H1 (cell line): ENCODE measurements at regions not wholly inside any gene's neighbourhood (a gene's known extent, or its start where the extent isn't known, plus 50 kb on each side); places are given as distances from the start of the nearest gene placed in this dataset.

Source experiments
- BCL11A ChIP-seq, 2 experiments: IDR thresholded peaks; one replicate each; pipeline ENCODE4 v1.6.1; 2011; ENCODE audit warnings: low read depth in 2 of 2, low read length in 2 of 2, mild to moderate bottlenecking in 2 of 2
- CHD2 ChIP-seq: IDR thresholded peaks from 2 replicates; pipeline ENCODE4 v1.6.1; 2012; ENCODE audit warnings: low read length, improper control_type of control experiment
- GABPA ChIP-seq: IDR thresholded peaks from 2 replicates; pipeline ENCODE4 v1.6.1; 2011; ENCODE audit warnings: mild to moderate bottlenecking, low read length, moderate library complexity, borderline replicate concordance; ENCODE audit not compliant: insufficient read depth
- GTF2F1 ChIP-seq: IDR thresholded peaks from 2 replicates; pipeline ENCODE4 v1.6.1; 2012; ENCODE audit warnings: low read depth, low read length, improper control_type of control experiment, borderline replicate concordance
- RFX5 ChIP-seq: IDR thresholded peaks from 2 replicates; pipeline ENCODE4 v1.6.1; 2011; ENCODE audit warnings: low read depth, low read length, improper control_type of control experiment, borderline replicate concordance
- RXRA ChIP-seq: IDR thresholded peaks from 2 replicates; pipeline ENCODE4 v1.6.1; 2011; ENCODE audit warnings: low read depth, mild to moderate bottlenecking, low read length, moderate library complexity; ENCODE audit not compliant: insufficient read depth
- SP2 ChIP-seq: IDR thresholded peaks from 2 replicates; pipeline ENCODE4 v1.6.1; 2012; ENCODE audit warnings: mild to moderate bottlenecking, low read length, inconsistent platforms
- TEAD4 ChIP-seq: IDR thresholded peaks from 2 replicates; pipeline ENCODE4 v1.6.1; 2012; ENCODE audit warnings: low read depth, low read length, inconsistent platforms, mixed read lengths
- TF ChIP-seq, protein P1 (sequence below): IDR thresholded peaks from 2 replicates; pipeline ENCODE4 v1.6.1; 2012; ENCODE audit warnings: inconsistent platforms

GRCh38 chr2:67879586-67880290, 183.1 kb downstream of the C1D start (continued):
- no peak for TF ChIP-seq RFX5
- TF ChIP-seq BCL11A (IDR thresholded peaks at IDR 0.05; ENCODE audit: low read depth in 2 of 2, low read length in 2 of 2): no peak
- TF ChIP-seq CHD2: no peak
- TF ChIP-seq GTF2F1: no peak
- no peak for TF ChIP-seq RXRA
- TF ChIP-seq, protein P1, sequence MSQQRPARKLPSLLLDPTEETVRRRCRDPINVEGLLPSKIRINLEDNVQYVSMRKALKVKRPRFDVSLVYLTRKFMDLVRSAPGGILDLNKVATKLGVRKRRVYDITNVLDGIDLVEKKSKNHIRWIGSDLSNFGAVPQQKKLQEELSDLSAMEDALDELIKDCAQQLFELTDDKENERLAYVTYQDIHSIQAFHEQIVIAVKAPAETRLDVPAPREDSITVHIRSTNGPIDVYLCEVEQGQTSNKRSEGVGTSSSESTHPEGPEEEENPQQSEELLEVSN: no peak
- no peak for TF ChIP-seq GABPA
- TF ChIP-seq SP2: no peak
- TF ChIP-seq TEAD4: no peak
- TF ChIP-seq, all 59 proteins: peak for 0
